GM12864 (cell line): ENCODE measurements at regions not wholly inside any gene's neighbourhood (a gene's known extent, or its start where the extent isn't known, plus 50 kb on each side); places are given as distances from the start of the nearest gene placed in this dataset.

Experiments
- DNase-seq: peaks from one replicate; pipeline ENCODE4 v3.0.0-alpha.2; 2011; ENCODE audit warnings: low read depth
- H3K4me3 ChIP-seq: 2 replicates; pipeline ENCODE4 v1.5.1; 2011; ENCODE audit warnings: mild to moderate bottlenecking, low read depth, low read length, control low read depth
- CTCF ChIP-seq: IDR thresholded peaks from 2 replicates; pipeline ENCODE4 v1.5.1; 2011; ENCODE audit warnings: low read depth, mild to moderate bottlenecking, moderate library complexity, low read length, control low read depth, inconsistent platforms; ENCODE audit errors: missing control alignments

DNA sequence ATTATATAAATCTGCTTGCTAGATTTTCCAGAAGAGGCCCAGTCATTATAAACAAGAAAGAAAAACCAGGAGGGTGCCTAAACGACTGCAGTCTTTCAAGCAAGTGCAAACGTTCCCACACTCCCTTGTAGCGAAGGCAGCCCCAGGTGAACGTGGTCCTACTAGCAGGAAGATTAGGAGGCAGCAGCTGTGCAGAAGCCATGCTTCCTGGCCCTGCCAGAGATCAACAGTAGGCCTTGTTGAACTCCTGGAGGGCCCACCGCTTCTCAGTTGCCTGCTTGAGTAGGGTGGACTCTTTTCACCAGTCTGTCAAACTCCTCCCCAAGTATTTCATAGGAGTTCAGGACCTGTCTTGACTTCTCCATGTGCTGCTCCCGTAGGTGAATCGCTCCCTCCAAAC lies 163.0 kb upstream of the GORAB start:
- no peak overlapping the region for H3K4me3 ChIP-seq
- DNase-seq: no peak
- TF ChIP-seq CTCF: no peak

DNA sequence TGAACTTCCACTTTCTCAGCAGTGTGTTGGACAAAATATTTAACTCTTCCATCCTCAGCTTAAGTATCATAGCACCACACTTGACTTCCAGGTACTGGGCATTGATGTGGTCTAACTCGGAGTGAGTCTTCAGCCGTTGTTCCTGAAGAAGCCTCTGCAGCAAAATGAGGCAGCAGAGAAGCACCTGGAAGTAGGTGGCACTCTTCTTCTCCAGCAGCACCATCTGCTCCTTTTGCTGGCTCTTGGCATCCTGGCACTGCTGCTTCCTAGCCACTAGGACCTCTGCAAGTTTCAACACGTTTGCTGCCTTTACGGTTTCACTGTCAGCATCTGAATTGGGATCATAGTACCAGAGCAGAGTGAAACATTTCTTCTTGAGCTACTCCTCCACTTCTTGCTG lies 162.5 kb upstream of the GORAB start:
- DNase-seq: no peak
- H3K4me3 ChIP-seq: no peak overlapping the region
- no peak for TF ChIP-seq CTCF

GRCh38 chr1:170370087-170370486 lies 161.9 kb upstream of the GORAB start:
- no peak for TF ChIP-seq CTCF
- no peak overlapping the region for H3K4me3 ChIP-seq
- DNase-seq: no peak

DNA sequence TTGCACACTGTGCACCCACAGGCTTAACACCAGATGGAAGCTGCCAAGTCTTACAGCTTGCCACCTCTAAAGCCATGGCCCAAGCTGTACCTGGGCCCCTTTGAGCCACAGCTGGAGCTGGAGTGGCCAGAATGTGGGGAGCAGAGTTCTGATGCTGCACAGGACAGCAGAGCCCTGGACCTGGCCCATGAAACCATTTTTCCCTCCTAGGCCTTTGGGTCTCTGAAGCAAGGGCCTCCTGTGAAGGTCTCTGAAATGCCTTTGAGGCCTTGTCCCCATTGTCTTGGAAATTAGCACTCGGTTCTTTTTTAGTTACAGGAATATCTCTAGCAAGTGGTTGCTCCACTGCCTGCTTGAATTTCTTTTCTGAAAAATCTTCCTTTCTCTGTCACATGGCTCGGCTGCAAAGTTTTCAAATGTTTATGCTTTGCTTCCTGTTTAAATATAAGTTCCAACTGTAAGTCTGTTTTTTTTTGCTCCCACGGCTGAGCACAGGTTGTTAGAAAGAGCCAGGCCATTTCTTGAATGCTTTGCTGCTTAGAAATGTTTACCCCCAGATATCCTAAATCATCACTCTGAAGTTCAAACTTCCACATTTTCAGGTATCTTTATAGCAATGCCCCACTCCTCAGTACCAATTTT lies 156.8 kb upstream of the GORAB start:
- no peak for TF ChIP-seq CTCF
- DNase-seq: no peak

DNA sequence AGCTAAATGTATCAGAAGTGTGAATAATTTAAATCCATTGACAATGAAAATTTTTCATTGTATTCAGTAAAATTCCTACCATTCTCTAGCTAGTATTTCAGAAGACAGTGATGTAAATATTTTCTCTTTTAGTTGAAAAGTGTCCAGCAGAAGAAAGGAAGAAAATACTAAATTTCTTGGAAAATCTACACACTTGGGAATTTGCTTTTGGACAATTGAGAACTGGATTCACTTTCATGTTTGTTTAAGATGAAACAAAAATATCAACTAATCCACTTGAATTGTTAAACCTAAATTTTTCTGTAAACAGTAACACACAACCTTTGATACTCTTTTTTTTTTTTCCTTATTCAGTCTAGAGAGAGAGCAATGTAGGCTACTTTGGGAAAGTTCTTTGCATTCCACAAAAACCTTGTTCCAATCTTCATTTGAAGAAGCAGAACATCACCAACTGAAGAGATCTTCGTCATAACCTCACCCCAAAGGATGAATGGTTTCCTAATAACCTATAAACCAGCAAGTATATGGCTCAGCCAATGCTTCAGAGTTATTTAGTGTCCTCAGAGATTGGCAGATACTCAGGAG lies 155.1 kb upstream of the GORAB start:
- no peak overlapping the region for H3K4me3 ChIP-seq
- TF ChIP-seq CTCF: no peak
- DNase-seq: no peak

More for the DNA sequence above, 156.8 kb upstream of the GORAB start:
- H3K4me3 ChIP-seq: no peak overlapping the region

- no peak overlapping the region for H3K4me3 ChIP-seq
- no peak for TF ChIP-seq CTCF
- DNase-seq: no peak
These were observed 154.5 kb upstream of the GORAB start for GRCh38 chr1:170377440-170377839.
